Embryonic facial prominence (tissue), 1 donor: ENCODE measurements at regions not wholly inside any gene's neighbourhood (a gene's known extent, or its start where the extent isn't known, plus 50 kb on each side); places are given as distances from the start of the nearest gene placed in this dataset.
"Not testable (repeated sequence)": the region's sequence is repeated elsewhere in the genome, so short reads cannot be mapped to it uniquely, and the experiment has no call there.

Experiments
- DNase-seq: peaks from one replicate; pipeline ENCODE4 v3.0.0-alpha.2; 2016; ENCODE audit errors: extremely low spot score

- no peak for DNase-seq
These were observed 186.3 kb upstream of the VSTM2A start for GRCh38 chr7:54355842-54356241.

- no peak for DNase-seq
These were observed 181.9 kb upstream of the VSTM2A start for GRCh38 chr7:54360075-54360840.

DNA sequence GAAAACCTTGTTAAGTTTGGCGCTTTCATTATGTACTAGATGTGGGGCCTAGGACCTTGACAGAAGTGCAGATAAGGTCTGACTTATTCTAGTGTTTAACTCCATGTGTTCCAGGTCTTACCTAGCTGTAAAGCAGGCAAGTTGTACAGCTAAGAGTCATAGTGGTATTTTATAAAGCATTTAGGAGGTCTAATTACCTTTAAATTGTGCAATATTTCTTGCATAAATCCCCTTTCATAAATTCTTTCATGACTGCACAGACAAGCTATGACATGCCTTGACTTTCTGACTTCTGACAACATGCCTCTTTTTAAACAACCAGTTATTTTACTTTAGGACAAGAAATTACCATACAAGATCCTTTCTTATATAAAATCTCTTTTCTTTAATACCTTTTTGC is 151.6 kb upstream of the VSTM2A start:
- DNase-seq: no peak

DNA sequence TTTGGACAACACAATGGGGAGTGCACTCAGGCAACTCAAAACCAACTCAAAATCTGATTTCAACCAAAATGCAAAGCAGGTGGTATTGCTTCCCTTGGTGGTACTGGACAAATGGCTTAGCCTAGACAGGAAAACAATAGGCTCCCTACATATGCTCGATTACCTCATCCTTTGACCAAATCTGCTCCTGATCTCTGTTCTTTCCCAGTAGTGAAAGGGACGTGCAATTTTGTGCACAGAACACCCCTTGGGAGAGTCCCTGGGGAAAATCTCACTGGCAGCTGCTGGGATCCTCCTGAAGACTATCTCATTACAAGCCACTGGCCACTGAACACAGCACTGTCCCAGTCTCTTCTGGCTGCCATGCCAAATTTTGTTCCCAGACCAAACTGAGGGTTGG is 149.2 kb upstream of the VSTM2A start:
- DNase-seq: no peak

DNA sequence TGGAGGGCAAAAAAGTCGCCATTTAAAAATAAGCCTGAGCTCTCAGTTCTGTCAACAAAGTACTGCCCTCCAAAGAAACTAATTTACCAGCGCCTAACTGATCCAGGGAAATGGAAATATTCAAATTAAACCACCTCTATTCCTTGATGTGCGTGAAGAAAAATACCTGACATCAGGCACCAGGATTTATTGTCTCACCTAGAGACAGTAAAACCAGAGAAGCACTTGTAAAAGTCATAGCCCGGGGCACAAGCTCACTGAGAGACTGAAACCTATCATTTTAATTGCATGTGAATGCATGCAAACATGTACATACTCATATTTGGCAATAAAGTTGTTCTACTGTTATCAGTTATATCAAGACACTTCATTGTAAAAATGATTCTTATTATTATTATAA is 147.3 kb upstream of the VSTM2A start:
- no peak for DNase-seq

DNA sequence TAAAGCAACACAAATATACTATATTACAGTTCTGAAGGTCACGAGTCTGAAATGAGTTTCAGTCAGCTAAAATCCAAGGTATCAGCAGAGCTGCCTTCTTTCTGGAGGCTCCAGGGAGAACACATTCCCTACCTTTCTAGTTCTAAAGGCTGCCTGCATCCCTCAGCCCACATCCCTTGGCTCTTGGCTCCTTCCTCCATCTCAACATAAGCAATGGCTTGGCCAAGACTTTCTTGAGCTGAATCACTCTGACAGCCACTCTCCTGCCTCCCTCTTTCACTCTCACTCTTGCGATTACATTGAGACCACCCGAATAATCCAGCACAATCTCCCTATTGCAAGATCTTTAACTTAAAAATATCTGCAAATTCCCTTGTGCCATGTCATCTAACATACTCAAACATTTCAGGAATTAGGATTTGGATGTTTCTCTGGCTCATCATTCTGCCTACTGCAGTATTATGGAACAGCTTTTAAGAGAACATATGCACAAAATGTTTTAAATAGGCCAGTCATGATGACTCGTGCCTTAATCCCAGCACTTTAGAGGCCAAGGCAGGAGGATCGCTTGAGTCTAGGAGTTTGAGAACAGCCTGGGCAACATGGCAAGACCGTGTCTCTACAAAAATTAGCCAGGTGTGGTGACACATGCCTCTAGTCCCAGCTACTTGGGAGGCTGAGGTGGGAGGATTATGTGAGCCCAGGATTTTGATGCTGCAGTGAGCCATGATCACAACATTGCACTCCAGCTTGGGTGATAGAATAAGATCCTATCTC is 144.2 kb upstream of the VSTM2A start:
- no peak for DNase-seq

DNA sequence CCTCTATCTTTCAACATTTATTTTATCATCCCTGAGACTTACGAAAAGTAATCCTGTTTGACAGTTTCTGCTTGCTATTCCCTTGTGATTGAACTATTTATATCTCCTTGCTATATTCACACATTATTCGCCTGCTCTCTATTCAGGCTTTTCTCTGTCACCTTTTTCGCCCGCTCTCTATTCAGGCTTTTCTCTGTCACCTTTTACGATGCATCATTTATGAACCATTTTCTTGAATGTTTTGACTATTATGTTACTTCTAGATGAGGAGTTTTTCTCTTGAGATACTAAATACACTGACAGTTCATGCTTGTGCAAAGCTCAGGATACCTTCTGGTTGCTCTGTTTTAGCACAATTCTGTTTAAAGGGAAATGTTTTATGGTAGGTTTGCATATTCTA is 143.3 kb upstream of the VSTM2A start:
- no peak for DNase-seq

DNA sequence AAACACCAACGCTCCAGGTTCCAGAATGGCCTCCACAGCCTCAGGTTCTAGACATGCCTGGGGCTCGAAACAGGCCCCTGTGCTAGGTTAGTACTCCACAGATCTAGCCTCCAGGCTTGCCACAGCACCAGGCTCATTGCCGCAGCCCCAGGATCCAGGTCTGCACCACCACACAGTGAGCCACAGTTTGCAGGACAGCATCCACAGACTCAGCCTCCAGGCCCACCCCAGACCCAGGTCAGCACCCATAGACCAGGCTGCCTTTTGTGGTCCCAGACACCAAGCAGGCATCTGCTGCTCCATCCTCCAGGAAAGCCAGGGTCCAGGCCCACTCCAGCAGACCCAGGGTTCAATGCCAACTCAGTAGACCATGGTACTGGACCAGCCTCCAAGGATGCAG is 132.3 kb upstream of the VSTM2A start:
- DNase-seq: no peak

DNA sequence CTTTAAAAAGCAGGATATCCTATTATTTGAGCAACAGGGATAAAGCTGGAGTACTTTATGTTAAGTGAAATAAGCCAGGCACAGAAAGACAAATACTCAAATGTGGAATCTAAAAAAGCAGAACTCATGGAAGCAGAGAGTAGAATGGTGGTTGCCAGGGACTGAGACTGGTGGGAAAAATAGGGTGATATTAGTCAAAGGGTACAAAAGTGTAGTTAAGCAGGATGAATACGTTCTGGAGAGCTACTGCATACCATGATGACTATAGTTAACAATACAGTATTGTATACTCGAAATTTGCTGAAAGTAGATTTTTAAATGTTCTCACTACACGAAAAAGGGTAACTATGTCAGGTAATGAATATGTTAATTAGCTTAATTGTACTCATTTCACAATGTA is 125.5 kb upstream of the VSTM2A start:
- DNase-seq: no peak

GRCh38 chr7:54419209-54419608 is 123.0 kb upstream of the VSTM2A start:
- no peak for DNase-seq

- DNase-seq: no peak
These were observed 115.8 kb upstream of the VSTM2A start for GRCh38 chr7:54426406-54426805.

- DNase-seq: no peak
These were observed 113.1 kb upstream of the VSTM2A start for GRCh38 chr7:54429111-54429510.

DNA sequence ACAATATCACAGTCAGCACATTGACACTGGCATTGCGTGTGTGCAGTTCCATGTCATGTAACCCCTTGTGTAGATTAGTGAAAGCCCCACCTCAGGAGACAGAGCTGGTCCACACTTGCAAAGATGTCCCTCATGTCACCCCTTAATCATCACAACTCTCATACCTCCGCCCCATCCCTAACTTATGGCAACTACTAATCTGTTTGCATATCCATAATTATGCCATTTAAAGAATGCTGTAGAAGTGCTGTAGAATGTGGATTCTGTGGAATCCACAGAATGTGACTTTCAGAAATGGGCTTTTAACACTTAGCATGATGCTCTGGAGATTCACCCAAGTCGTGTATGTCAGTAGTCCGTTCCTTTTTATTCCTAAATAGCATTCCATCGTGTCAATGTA is 102.8 kb upstream of the VSTM2A start:
- no peak for DNase-seq

- not testable (repeated sequence) for DNase-seq
These were observed 98.0 kb upstream of the VSTM2A start for GRCh38 chr7:54444046-54444686.

GRCh38 chr7:54453168-54453567 is 89.0 kb upstream of the VSTM2A start:
- not testable (repeated sequence) for DNase-seq

- DNase-seq: not testable (repeated sequence)
These were observed 87.5 kb upstream of the VSTM2A start for GRCh38 chr7:54454700-54455099.

DNA sequence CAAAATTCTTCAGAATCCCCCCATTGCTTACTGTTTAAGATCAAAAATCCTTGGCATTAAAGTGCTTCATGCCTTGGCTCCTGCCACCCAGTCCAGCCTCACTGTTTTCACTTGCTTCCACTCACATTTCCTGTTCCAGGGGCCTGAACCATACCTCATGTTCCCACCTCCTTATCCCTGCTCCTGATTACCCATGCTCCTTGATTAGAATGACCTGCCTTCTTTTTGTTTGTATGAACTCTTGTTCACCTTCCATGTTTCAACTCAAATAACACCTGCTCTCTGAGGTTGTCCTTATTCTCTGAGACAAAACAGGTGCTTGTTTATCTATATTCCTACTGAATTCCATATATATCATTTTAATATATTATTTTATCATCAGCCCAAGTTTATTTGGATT is 77.1 kb upstream of the VSTM2A start:
- no peak for DNase-seq

DNA sequence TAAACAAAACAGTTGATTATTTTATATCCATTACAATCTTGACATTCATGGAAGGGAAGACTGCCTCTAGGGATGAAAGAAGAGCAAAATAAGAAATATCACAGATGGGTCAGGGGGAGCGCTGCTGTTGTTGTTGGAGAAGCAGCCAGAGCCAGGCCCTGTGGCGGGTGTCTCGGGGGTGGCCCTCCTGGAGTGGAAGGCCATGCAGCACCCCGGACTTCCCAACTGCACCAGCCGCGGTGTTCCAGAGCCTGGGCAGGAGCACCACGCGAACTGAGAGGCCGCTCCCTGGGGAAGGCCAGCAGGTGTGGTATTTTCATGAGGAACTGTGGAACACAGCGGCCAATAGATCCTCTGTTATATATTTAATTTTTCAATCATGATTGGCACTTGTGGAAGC is 72.4 kb upstream of the VSTM2A start:
- DNase-seq: no peak

DNA sequence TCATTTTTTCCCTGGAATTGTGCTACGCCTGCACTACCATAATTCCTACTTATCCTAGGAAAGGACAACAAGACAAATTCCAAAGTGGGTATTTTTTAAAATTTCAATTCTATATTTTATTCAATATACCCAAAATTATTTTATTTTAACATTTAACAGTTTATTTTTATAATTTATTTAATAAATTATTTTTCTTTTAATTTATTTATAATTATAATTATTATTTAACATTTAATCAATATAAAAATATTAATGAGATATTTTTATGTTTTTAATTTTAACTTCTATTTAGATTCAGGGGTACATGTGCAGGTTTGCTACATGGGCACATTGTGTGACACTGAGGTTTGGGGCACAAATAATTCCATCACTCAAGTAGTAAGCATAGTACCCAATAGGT is 65.6 kb upstream of the VSTM2A start:
- DNase-seq: no peak

GRCh38 chr7:54477083-54477482 is 65.1 kb upstream of the VSTM2A start:
- no peak for DNase-seq

DNA sequence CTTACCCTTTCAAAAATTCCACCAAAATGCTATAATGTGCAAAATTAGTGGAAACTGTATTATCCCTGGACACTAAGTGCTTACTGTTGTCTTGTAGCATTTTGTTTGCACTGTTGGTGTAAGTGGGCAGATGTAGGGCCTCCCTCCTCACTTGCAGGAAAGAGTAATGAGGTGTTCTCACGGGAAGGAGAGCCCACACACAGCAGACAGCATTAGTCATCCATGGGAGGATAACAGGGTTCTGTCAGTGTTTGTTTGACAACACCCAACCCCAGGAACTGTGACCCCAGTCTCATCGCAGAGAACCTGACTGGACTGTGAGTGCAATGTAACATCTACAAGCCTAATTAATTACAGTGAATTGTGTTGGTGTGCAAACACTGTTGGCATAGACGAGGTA is 58.7 kb upstream of the VSTM2A start:
- no peak for DNase-seq

GRCh38 chr7:54485044-54485443 is 57.1 kb upstream of the VSTM2A start:
- DNase-seq: no peak
